Liver (tissue), 2 donors: ENCODE measurements at regions not wholly inside any gene's neighbourhood (a gene's known extent, or its start where the extent isn't known, plus 50 kb on each side); places are given as distances from the start of the nearest gene placed in this dataset.

Experiments
- EGR1 ChIP-seq, 2 donors: IDR thresholded peaks; 2 replicates each; pipeline ENCODE4 v1.6.1; 2016 to 2018; ENCODE audit warnings: antibody characterized with exemption in 2 of 2, low read depth in 2 of 2
- YY1 ChIP-seq: IDR thresholded peaks from 2 replicates; pipeline ENCODE4 v1.6.1; 2016; ENCODE audit warnings: antibody characterized with exemption, mild to moderate bottlenecking
- TF ChIP-seq, protein P1 (sequence below): IDR thresholded peaks from 2 replicates; pipeline ENCODE4 v1.6.1; 2016; ENCODE audit warnings: antibody characterized with exemption
- TF ChIP-seq, protein P2 (sequence below): IDR thresholded peaks from 2 replicates; pipeline ENCODE4 v1.6.1; 2016; ENCODE audit warnings: antibody characterized with exemption, mild to moderate bottlenecking
- donor health status: healthy.

DNA sequence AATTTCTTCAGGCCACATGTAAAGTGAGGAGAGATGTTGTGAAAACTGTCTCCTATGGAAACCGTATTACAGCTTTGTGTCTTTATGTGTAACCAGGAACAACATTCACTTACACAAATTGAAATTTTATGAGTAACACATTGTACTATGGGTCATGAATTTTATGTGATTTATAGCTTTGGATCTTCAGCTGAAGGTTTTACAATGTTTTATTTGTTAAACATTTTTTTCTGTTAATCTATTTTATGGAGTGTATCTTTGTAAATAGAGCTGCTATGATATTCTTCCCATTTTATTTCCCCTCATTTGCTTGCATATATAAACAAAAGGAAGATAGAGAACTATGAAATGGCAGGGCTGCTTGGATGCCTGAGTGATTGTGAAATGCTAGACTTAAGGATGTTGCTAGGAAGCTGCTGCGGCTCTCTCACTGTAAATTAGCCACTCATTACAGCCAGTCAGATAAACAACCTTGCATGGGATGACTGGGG is 104.5 kb upstream of the PCLO start:
- TF ChIP-seq EGR1 (IDR thresholded peaks at IDR 0.05; ENCODE audit: low read depth in 2 of 2) (no peak), YY1 (no peak)
- TF ChIP-seq, protein P1, sequence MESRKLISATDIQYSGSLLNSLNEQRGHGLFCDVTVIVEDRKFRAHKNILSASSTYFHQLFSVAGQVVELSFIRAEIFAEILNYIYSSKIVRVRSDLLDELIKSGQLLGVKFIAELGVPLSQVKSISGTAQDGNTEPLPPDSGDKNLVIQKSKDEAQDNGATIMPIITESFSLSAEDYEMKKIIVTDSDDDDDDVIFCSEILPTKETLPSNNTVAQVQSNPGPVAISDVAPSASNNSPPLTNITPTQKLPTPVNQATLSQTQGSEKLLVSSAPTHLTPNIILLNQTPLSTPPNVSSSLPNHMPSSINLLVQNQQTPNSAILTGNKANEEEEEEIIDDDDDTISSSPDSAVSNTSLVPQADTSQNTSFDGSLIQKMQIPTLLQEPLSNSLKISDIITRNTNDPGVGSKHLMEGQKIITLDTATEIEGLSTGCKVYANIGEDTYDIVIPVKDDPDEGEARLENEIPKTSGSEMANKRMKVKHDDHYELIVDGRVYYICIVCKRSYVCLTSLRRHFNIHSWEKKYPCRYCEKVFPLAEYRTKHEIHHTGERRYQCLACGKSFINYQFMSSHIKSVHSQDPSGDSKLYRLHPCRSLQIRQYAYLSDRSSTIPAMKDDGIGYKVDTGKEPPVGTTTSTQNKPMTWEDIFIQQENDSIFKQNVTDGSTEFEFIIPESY = no peak
- TF ChIP-seq, protein P2, sequence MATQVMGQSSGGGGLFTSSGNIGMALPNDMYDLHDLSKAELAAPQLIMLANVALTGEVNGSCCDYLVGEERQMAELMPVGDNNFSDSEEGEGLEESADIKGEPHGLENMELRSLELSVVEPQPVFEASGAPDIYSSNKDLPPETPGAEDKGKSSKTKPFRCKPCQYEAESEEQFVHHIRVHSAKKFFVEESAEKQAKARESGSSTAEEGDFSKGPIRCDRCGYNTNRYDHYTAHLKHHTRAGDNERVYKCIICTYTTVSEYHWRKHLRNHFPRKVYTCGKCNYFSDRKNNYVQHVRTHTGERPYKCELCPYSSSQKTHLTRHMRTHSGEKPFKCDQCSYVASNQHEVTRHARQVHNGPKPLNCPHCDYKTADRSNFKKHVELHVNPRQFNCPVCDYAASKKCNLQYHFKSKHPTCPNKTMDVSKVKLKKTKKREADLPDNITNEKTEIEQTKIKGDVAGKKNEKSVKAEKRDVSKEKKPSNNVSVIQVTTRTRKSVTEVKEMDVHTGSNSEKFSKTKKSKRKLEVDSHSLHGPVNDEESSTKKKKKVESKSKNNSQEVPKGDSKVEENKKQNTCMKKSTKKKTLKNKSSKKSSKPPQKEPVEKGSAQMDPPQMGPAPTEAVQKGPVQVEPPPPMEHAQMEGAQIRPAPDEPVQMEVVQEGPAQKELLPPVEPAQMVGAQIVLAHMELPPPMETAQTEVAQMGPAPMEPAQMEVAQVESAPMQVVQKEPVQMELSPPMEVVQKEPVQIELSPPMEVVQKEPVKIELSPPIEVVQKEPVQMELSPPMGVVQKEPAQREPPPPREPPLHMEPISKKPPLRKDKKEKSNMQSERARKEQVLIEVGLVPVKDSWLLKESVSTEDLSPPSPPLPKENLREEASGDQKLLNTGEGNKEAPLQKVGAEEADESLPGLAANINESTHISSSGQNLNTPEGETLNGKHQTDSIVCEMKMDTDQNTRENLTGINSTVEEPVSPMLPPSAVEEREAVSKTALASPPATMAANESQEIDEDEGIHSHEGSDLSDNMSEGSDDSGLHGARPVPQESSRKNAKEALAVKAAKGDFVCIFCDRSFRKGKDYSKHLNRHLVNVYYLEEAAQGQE = no peak
